ENCODE measurements at regions not wholly inside any gene's neighbourhood (a gene's known extent, or its start where the extent isn't known, plus 50 kb on each side); places are given as distances from the start of the nearest gene placed in this dataset.
"Not testable (repeated sequence)": the region's sequence is repeated elsewhere in the genome, so short reads cannot be mapped to it uniquely, and the experiment has no call there.

GRCh38 chr2:47295131-47295980 is 73.8 kb upstream of the EPCAM start:
- DNase-seq: no peak

- DNase-seq: no peak
Observed at GRCh38 chr2:47293976-47294375, 75.1 kb upstream of the EPCAM start.

GRCh38 chr2:47288864-47289263 is 80.2 kb upstream of the EPCAM start:
- no peak for DNase-seq

GRCh38 chr2:47283659-47284058 is 85.5 kb upstream of the EPCAM start:
- no peak for DNase-seq

GRCh38 chr2:47282621-47283272 is 86.4 kb upstream of the EPCAM start:
- no peak for DNase-seq

- not testable (repeated sequence) for DNase-seq
Observed at GRCh38 chr2:47279525-47279924, 89.6 kb upstream of the EPCAM start.

GRCh38 chr2:47277987-47278386 is 91.1 kb upstream of the EPCAM start:
- DNase-seq: no peak

- DNase-seq: no peak
Observed at GRCh38 chr2:47277187-47277586, 91.9 kb upstream of the EPCAM start.

- DNase-seq: no peak
Observed at GRCh38 chr2:47276061-47276460, 93.0 kb upstream of the EPCAM start.

GRCh38 chr2:47274054-47274782 is 94.9 kb upstream of the EPCAM start:
- DNase-seq: no peak

GRCh38 chr2:47272905-47273758 is 96.0 kb upstream of the EPCAM start:
- DNase-seq: no peak

- peak; percentile 37 for DNase-seq
Observed at GRCh38 chr2:47272031-47272864, 95.9 kb upstream of the CALM2 start.

- DNase-seq: no peak
Observed at GRCh38 chr2:47271054-47272000, 95.0 kb upstream of the CALM2 start.

- DNase-seq: no peak
Observed at GRCh38 chr2:47270421-47270820, 94.1 kb upstream of the CALM2 start.

GRCh38 chr2:47269316-47270232 is 93.3 kb upstream of the CALM2 start:
- no peak for DNase-seq

GRCh38 chr2:47267711-47268086 is 91.4 kb upstream of the CALM2 start:
- no peak for DNase-seq

GRCh38 chr2:47266939-47267710 is 90.8 kb upstream of the CALM2 start:
- no peak for DNase-seq

GRCh38 chr2:47265751-47266231 is 89.5 kb upstream of the CALM2 start:
- DNase-seq: no peak

- DNase-seq: no peak
Observed at GRCh38 chr2:47265158-47265557, 88.8 kb upstream of the CALM2 start.
